ENCODE measurements at regions not wholly inside any gene's neighbourhood (a gene's known extent, or its start where the extent isn't known, plus 50 kb on each side); places are given as distances from the start of the nearest gene placed in this dataset.

DNA sequence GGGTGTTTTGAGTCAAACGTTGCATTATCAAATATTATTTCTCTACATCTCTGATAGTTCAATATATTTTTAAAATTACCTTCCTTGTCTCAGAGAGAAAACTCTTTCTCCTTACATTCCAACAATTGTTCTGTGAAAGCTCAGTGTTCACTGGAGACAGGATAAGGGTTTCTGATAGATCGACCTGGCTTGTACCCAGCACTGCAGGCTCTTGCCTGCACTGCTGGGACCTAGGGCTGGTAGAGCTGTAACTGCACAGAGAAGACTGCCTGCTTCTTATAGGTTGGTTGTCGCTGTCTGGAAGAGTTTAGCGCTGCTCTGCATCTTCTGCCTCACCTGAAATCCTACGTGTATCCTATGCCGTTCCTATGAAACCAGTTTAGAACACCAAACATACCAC lies 249.9 kb upstream of the LRTM1 start (continued):
- TF ChIP-seq, protein P1, sequence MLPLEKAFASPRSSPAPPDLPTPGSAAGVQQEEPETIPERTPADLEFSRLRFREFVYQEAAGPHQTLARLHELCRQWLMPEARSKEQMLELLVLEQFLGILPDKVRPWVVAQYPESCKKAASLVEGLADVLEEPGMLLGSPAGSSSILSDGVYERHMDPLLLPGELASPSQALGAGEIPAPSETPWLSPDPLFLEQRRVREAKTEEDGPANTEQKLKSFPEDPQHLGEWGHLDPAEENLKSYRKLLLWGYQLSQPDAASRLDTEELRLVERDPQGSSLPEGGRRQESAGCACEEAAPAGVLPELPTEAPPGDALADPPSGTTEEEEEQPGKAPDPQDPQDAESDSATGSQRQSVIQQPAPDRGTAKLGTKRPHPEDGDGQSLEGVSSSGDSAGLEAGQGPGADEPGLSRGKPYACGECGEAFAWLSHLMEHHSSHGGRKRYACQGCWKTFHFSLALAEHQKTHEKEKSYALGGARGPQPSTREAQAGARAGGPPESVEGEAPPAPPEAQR (CRISPR knock-in tag; IDR thresholded peaks at IDR 0.05): no peak

DNA sequence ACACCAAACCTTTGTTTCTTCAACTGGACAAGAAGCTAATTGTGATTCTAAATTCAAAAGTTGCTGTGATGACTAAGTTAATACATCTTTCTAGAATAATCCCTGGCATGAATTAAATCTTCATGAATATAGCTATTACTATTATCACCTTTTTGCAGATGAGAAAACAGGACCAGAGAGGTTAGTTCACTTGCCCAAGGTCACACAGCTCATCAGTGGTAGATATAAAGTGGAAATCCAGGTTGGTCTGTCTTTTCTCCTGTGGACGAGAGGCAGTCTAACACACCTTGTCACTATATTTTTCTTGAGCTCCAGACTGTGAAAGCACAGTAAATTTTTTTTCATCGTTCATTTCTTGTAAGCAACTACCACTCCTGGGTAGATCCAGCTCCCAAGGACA lies 247.6 kb upstream of the LRTM1 start:
- ChIA-PET POLR2A (no interaction called here), CTCF (interaction anchor here (1.0 kb wide), 1 partner anchor 8 kb away, joined by 3 read pairs; no protein-coding TSS in a partner anchor)
- peaks cover 4% of the 10 kb centered on the region for H3K4me1 Mint-ChIP-seq
- TF ChIP-seq EMX1 (CRISPR knock-in tag; IDR thresholded peaks at IDR 0.05) (no peak), ZNF232 (CRISPR knock-in tag; IDR thresholded peaks at IDR 0.05) (no peak), NR2C2 (CRISPR knock-in tag; IDR thresholded peaks at IDR 0.05) (no peak), ZNF423 (CRISPR knock-in tag; IDR thresholded peaks at IDR 0.05) (no peak), GRHL2 (CRISPR knock-in tag; IDR thresholded peaks at IDR 0.05; ENCODE audit: insufficient replicate concordance, severe bottlenecking) (no peak), ZNF416 (CRISPR knock-in tag; IDR thresholded peaks at IDR 0.05) (no peak), NR3C1 (CRISPR knock-in tag; conservative IDR thresholded peaks at IDR 0.05; ENCODE audit: low read depth) (no peak), PRRX2 (CRISPR knock-in tag; IDR thresholded peaks at IDR 0.05) (no peak), ZNF671 (CRISPR knock-in tag; IDR thresholded peaks at IDR 0.05) (no peak), FOXK1 (CRISPR knock-in tag; IDR thresholded peaks at IDR 0.05) (no peak), GABPB1 (CRISPR knock-in tag; IDR thresholded peaks at IDR 0.05) (no peak), CBFB (CRISPR knock-in tag; IDR thresholded peaks at IDR 0.05; ENCODE audit: low read depth) (no peak), SMAD3 (CRISPR knock-in tag; IDR thresholded peaks at IDR 0.05; ENCODE audit: borderline replicate concordance) (no peak)
- TF ChIP-seq, protein P2, sequence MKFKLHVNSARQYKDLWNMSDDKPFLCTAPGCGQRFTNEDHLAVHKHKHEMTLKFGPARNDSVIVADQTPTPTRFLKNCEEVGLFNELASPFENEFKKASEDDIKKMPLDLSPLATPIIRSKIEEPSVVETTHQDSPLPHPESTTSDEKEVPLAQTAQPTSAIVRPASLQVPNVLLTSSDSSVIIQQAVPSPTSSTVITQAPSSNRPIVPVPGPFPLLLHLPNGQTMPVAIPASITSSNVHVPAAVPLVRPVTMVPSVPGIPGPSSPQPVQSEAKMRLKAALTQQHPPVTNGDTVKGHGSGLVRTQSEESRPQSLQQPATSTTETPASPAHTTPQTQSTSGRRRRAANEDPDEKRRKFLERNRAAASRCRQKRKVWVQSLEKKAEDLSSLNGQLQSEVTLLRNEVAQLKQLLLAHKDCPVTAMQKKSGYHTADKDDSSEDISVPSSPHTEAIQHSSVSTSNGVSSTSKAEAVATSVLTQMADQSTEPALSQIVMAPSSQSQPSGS (CRISPR knock-in tag; IDR thresholded peaks at IDR 0.05; ENCODE audit: borderline replicate concordance, low read depth): no peak
- TF ChIP-seq, protein P3, sequence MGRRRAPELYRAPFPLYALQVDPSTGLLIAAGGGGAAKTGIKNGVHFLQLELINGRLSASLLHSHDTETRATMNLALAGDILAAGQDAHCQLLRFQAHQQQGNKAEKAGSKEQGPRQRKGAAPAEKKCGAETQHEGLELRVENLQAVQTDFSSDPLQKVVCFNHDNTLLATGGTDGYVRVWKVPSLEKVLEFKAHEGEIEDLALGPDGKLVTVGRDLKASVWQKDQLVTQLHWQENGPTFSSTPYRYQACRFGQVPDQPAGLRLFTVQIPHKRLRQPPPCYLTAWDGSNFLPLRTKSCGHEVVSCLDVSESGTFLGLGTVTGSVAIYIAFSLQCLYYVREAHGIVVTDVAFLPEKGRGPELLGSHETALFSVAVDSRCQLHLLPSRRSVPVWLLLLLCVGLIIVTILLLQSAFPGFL (CRISPR knock-in tag; IDR thresholded peaks at IDR 0.05; ENCODE audit: borderline replicate concordance): no peak
- TF ChIP-seq, protein P4, sequence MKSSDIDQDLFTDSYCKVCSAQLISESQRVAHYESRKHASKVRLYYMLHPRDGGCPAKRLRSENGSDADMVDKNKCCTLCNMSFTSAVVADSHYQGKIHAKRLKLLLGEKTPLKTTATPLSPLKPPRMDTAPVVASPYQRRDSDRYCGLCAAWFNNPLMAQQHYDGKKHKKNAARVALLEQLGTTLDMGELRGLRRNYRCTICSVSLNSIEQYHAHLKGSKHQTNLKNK (CRISPR knock-in tag; IDR thresholded peaks at IDR 0.05): no peak
- no peak for ATAC-seq
- no peak overlapping the region for H3K4me3 Mint-ChIP-seq
- no peak overlapping the region for H3K27ac Mint-ChIP-seq
- no peak for DNase-seq (ENCODE audit: low spot score)
- H3K27me3 Mint-ChIP-seq (ENCODE audit: low read depth): no peaks in the 10 kb centered on the region; the same call in 1 of the 2 replicates
- no peaks in the 10 kb centered on the region for H3K36me3 Mint-ChIP-seq
- H3K9me3 Mint-ChIP-seq: peaks cover 12% of the 10 kb centered on the region

DNA sequence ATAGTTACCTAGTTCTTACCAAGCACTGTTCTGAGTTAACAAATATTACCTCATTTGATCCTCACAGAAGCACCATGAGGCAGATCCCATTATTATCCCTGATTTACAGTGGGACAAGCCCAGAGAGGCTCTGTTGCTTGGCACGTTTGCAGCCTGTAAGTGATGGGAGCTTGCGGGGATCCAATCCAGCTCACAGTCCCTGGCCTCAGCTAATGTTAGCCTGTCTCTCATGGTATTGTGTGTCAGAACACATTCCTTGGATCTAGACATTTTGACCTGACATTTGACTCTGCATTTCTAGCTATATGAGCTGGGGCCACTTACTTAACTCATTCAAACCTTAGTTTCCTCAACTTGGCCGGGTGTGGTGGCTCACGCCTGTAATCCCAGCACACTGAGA lies 246.9 kb upstream of the LRTM1 start:
- no peak for TF ChIP-seq HMGA2 (CRISPR knock-in tag; IDR thresholded peaks at IDR 0.05)
- no peak for TF ChIP-seq ZNF416 (CRISPR knock-in tag; IDR thresholded peaks at IDR 0.05)
- no peak for TF ChIP-seq GTF2I (CRISPR knock-in tag; conservative IDR thresholded peaks at IDR 0.05)
- no peak for TF ChIP-seq CBFB (CRISPR knock-in tag; IDR thresholded peaks at IDR 0.05; ENCODE audit: low read depth)
- TF ChIP-seq TEAD4 (CRISPR knock-in tag; IDR thresholded peaks at IDR 0.05): no peak
- Mint-ChIP-seq H3K27ac (no peak overlapping the region), H3K4me3 (no peak overlapping the region), H3K4me1 (peaks cover 4% of the 10 kb centered on the region), H3K36me3 (no peaks in the 10 kb centered on the region), H3K27me3 (ENCODE audit: low read depth) (no peaks in the 10 kb centered on the region; the same call in 1 of the 2 replicates), H3K9me3 (peaks cover 12% of the 10 kb centered on the region)
- ChIA-PET CTCF (no interaction called here), POLR2A (no interaction called here)
- ATAC-seq: no peak
- no peak for DNase-seq (ENCODE audit: low spot score)
